Stomach smooth muscle (tissue), 2 donors: ENCODE measurements at regions not wholly inside any gene's neighbourhood (a gene's known extent, or its start where the extent isn't known, plus 50 kb on each side); places are given as distances from the start of the nearest gene placed in this dataset.

Experiments used
- H3K27ac ChIP-seq: one replicate; pipeline ENCODE4 v1.7.0; 2013; ENCODE audit warnings: mild to moderate bottlenecking, low read length, inconsistent platforms
- H3K27me3 ChIP-seq, 2 donors: one replicate each; pipeline ENCODE4 v1.7.0; 2013; ENCODE audit warnings: low read length in 2 of 2; ENCODE audit not compliant: insufficient read depth in 2 of 2, control insufficient read depth in 1 of 2
- H3K36me3 ChIP-seq, 2 donors: one replicate each; pipeline ENCODE4 v1.7.0; 2013; ENCODE audit warnings: low read length in 2 of 2; ENCODE audit not compliant: control insufficient read depth in 2 of 2, insufficient read depth in 2 of 2
- H3K4me1 ChIP-seq: one replicate; pipeline ENCODE4 v1.7.0; 2013; ENCODE audit warnings: low read length; ENCODE audit not compliant: control insufficient read depth, insufficient read depth
- H3K4me3 ChIP-seq, 2 donors: one replicate each; pipeline ENCODE4 v1.7.0; 2013; ENCODE audit warnings: low read length in 2 of 2
- H3K9ac ChIP-seq, 2 donors: one replicate each; pipeline ENCODE4 v1.7.0; 2013; ENCODE audit warnings: low read length in 2 of 2, mild to moderate bottlenecking in 1 of 2
- H3K9me3 ChIP-seq, 2 donors: one replicate each; pipeline ENCODE4 v1.7.0; 2013; ENCODE audit warnings: low read length in 2 of 2; ENCODE audit not compliant: control insufficient read depth in 2 of 2
- donor health status: healthy.
- donor health status: Pancreatic carcinoma.

DNA sequence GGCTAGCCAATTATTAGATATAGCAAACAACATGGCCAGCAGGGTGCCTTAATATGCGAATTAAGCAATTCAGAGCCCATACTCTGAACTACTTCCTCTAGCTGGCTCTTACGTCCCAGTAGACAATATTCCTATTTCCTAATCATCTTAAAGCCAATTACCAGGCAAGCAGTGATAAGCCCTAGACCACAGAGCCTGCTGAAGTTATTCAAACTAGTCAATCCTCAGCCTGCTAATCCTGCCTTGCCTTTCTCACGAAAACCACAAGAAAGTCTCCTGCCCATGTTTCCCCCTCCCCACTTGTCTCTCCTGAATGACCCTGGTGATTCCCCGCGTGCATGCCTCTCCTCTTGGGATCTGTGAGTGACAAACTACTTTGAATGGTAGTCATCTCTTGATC is 86.8 kb upstream of the CACNA2D1 start:
- no peak overlapping the region for H3K9ac ChIP-seq
- H3K9me3 ChIP-seq: no peaks in the 10 kb centered on the region
- H3K27me3 ChIP-seq: no peaks in the 10 kb centered on the region
- no peaks in the 10 kb centered on the region for H3K4me1 ChIP-seq
- no peak overlapping the region for H3K4me3 ChIP-seq
- H3K36me3 ChIP-seq: no peaks in the 10 kb centered on the region
- H3K27ac ChIP-seq: no peak overlapping the region

DNA sequence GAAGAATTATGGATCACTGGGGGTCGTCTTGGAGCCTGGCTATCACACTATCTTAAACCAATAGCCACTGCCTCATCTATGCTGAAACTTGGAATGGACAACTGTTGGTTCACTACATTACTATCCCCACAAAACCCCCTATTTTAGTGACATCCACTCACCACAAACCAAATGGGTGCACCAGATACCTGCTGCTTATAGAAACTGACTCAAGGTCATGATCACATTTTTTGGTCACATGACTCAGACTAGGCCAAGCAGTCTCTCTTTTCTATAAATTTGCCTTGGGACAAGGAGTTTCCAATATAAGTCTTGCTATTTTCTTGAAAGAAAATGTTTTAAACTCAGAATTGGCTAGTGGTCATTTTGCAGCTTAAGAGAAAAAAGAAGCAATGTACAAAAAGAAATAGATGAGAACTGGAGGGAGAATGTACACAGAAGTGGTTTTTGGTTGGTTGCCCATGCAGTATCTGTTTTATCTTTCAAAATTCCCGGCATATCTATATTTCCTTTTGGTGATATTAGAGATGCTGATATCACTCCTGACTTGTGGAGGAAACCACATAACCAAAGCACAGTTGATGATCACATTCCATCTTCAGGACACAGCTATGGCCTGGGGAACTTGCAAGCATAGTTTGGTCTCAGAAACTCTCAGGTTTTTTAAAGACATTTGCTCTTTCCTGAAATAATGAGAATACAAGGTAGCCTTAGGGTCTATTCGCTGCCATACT is 85.2 kb upstream of the CACNA2D1 start:
- no peaks in the 10 kb centered on the region for H3K36me3 ChIP-seq
- H3K4me1 ChIP-seq: no peaks in the 10 kb centered on the region
- no peaks in the 10 kb centered on the region for H3K9me3 ChIP-seq
- no peaks in the 10 kb centered on the region for H3K27me3 ChIP-seq
- H3K27ac ChIP-seq: no peak overlapping the region
- no peak overlapping the region for H3K9ac ChIP-seq
- H3K4me3 ChIP-seq: no peak overlapping the region

DNA sequence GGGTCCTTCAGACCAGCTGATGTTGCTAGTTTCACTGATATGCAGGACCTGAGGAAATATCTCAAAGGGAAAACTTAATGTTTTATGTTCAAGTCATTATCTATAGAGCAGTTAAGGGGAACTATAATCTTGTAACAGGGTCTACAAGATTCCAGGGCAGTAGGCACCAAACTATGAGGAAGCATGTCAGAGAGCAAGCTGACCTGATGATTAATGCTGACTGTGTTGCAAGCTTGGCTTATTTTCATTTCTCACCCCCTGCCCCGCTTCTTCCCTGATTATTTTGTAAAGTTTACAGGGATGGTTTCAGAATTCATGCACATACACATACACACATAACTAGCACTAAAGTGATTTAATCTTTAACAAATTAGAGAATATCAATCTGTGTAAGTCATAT is 84.3 kb upstream of the CACNA2D1 start:
- Histone ChIP-seq H3K27me3 (no peaks in the 10 kb centered on the region), H3K9me3 (no peaks in the 10 kb centered on the region), H3K4me1 (no peaks in the 10 kb centered on the region)

DNA sequence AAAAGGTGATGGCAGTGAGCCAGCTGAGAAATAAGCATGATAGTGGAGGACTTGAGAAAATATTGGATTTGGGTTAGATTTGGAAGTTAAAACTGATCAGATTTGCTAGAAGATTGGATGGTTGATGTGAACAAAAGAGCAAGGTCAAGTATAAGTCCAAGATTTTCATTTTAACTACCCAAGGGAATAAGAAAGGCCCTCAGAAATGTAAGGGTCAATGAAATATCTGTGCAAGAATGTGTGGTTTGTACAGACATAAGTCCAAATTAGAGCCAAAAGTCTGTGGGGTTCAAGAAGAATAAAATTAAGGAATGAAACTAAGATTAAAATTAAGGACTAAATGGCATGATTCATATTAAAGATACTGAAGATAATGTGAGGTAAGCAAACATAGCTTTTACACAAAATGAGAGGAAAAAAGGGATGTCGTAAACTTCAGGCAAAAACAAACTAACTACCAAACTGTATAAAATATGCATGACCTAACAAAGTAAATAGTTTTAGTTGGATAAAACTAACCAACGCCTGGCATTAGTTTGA is 78.4 kb upstream of the CACNA2D1 start:
- H3K36me3 ChIP-seq: no peaks in the 10 kb centered on the region
- no peaks in the 10 kb centered on the region for H3K27me3 ChIP-seq
- no peak overlapping the region for H3K4me3 ChIP-seq
- H3K27ac ChIP-seq: no peak overlapping the region
- H3K9ac ChIP-seq: no peak overlapping the region
- no peaks in the 10 kb centered on the region for H3K9me3 ChIP-seq
- H3K4me1 ChIP-seq: no peaks in the 10 kb centered on the region

More for the DNA sequence above, 84.3 kb upstream of the CACNA2D1 start:
- Histone ChIP-seq H3K9ac (no peak overlapping the region), H3K27ac (no peak overlapping the region), H3K36me3 (no peaks in the 10 kb centered on the region), H3K4me3 (no peak overlapping the region)

DNA sequence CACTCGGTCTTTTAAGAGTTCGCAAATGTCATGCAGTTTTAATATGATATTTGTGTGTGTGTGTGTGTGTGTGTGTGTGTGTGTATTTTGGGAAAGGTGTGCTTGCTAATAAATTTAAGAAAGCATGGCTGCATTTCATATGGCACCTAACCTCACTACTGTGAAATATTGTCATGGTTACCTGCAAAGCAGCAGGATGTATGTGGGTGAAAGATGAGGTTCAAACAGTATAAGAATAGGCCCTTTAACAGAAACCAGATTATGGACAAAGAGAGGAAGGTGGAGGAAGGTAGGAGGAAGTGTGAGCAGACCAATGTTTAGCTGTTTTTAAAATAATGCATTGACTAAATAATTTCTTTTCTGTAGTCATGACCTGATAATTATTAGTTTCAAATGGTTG is 73.5 kb upstream of the CACNA2D1 start:
- H3K9ac ChIP-seq: no peak overlapping the region
- H3K4me1 ChIP-seq: no peaks in the 10 kb centered on the region
- no peak overlapping the region for H3K4me3 ChIP-seq
- no peak overlapping the region for H3K27ac ChIP-seq
- H3K27me3 ChIP-seq: no peaks in the 10 kb centered on the region
- no peaks in the 10 kb centered on the region for H3K9me3 ChIP-seq
- H3K36me3 ChIP-seq: no peaks in the 10 kb centered on the region

DNA sequence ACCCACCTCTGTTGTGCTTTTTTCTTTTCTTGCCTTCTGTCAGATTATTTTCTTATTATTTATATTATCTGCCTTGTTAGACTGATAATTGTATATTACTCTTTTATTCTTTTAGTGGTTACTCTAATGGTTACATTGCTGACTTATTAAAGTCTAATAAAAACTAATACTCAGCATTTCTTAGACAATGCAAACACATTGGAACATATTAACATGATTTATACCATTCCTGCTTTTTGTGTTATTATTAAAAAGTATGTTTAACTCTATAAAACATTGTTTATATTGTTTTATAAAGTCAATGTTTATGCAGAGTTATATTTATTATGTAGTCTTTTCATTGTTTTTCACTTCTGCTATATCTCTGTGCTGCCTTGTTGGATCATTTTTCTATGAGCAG is 68.0 kb upstream of the CACNA2D1 start:
- no peaks in the 10 kb centered on the region for H3K4me1 ChIP-seq
- H3K9ac ChIP-seq: no peak overlapping the region
- H3K27ac ChIP-seq: no peak overlapping the region
- H3K36me3 ChIP-seq: no peaks in the 10 kb centered on the region
- H3K9me3 ChIP-seq: no peaks in the 10 kb centered on the region
- no peak overlapping the region for H3K4me3 ChIP-seq
- H3K27me3 ChIP-seq: no peaks in the 10 kb centered on the region

DNA sequence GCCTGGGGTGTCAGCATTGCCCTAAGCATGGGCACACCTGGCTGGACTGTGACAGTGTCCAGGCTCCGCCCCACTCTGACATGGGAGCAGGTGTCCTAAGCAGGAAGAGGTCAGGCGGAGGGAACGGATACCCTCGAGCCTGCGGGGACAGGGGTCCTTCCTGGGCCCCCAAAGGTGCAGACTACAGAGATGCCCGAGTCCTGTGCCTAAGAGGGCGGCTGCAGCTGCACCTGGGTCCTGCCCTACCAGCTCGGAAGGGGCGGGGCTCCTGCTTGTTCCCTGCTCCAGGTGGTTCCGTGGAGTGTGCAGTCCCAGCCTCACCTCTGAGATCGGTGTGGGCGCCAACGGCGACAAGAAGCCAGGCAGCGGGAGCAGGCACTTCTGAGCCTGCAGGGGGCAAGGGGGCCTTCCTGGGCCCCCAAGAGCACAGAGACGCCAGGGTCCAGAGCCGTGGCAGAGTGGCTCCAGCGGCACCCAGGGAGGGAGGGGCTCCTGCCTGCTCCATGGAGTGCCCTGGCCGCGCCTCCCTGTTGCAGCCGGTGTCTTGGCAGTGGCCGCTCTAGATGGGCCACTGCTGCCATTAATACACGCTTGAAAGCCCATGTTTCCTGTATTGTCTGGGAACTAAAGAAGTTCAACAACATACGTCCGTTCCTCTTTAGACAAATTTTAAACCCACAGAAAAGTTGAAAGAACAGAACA is 64.5 kb upstream of the CACNA2D1 start:
- H3K36me3 ChIP-seq: no peaks in the 10 kb centered on the region
- H3K27ac ChIP-seq: no peak overlapping the region
- H3K4me1 ChIP-seq: no peaks in the 10 kb centered on the region
- no peak overlapping the region for H3K9ac ChIP-seq
- H3K27me3 ChIP-seq: no peaks in the 10 kb centered on the region
- H3K4me3 ChIP-seq: no peak overlapping the region
- H3K9me3 ChIP-seq: no peaks in the 10 kb centered on the region

DNA sequence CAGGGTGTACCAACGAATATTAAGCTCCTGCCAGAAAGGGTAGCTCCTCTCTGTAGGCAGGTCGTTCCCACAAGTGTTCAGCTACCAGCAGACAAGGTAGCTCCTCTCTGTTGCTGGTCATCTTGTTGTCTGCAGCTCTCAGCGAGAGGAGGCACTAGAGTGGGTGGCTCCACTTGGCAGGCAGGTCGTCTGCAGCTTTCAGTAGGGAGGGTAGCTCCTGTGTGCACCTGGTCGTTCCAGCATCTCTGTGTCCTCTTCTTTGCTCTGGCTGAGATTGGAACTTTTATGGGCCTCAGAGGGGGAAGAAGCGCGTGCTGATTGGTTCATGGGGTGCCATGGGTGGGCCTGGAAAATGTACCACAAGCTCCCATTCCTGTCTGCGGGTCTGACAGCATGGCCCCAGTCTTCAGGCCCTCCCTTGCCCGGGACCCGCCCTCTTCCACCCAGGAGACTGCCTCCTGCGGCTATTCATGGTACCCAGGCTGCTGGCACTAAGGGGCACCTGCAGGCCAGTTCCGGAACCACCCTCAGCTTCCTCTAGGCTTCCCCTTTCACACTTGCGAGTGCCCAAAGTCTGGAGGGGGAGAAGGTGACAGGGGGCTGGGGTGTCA is 63.9 kb upstream of the CACNA2D1 start:
- Histone ChIP-seq H3K27ac (no peak overlapping the region), H3K27me3 (no peaks in the 10 kb centered on the region), H3K9me3 (no peaks in the 10 kb centered on the region), H3K4me1 (no peaks in the 10 kb centered on the region), H3K9ac (no peak overlapping the region), H3K36me3 (no peaks in the 10 kb centered on the region), H3K4me3 (no peak overlapping the region)

DNA sequence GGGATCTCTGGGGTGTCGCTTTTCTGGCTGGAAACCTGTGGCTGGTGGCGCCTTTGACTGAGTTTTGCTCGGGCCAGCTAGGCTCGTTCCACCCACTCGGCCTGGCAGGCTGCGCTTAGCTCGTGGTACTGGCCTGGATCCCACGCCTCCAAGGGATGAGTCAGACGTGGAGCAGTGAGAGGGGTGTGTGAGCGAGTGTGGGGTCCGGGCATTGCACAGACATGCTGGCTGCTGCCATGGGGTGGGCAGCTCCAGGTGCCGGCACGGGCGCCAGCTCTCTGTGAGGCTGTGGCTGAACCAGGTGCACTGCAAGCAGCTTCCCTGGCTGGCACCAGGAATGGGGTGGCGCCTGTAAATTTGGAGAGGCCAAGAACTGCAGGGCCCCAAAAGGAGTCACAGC is 63.1 kb upstream of the CACNA2D1 start:
- H3K4me3 ChIP-seq: no peak overlapping the region
- no peaks in the 10 kb centered on the region for H3K27me3 ChIP-seq
- H3K9ac ChIP-seq: no peak overlapping the region
- H3K36me3 ChIP-seq: no peaks in the 10 kb centered on the region
- H3K9me3 ChIP-seq: no peaks in the 10 kb centered on the region
- no peaks in the 10 kb centered on the region for H3K4me1 ChIP-seq
- H3K27ac ChIP-seq: no peak overlapping the region

DNA sequence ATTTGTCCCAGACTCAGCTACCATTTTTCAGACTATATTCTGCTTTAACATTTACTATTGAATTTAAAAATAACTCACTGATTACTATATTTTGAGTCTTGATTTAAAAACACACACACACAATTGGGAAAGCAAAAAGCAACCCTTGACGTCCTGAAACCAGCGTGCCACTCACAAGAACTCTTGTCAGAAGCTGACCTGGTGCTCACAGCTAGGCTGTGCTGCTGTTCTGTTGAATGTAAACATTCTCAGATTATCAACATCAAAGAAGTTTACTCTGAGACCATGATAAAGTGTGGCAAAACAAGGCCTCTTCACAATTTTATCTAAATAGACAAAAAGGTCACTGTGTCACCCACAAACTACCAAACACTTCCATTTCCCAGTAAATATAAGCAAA is 62.6 kb upstream of the CACNA2D1 start:
- no peak overlapping the region for H3K27ac ChIP-seq
- no peaks in the 10 kb centered on the region for H3K9me3 ChIP-seq

DNA sequence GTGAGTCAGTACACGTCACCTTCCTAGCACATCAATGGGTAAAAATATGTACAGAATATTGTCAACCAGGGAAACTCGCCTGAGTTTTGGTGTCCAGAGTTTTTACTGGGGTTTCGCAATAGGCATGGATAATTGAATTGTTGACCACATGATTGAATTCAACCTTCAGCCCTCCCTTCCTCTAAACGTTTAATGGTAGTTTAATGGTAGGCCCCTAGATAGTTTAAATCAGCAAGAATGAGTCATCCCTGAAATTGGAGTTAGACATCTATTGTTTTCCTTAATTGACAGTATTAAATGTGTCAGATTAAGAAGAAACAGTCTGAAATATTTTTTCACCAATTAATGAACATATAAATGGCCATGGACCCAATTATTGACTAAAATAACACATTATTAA is 57.8 kb upstream of the CACNA2D1 start:
- no peaks in the 10 kb centered on the region for H3K27me3 ChIP-seq
- H3K9me3 ChIP-seq: no peaks in the 10 kb centered on the region
- no peaks in the 10 kb centered on the region for H3K4me1 ChIP-seq
- H3K9ac ChIP-seq: no peak overlapping the region
- H3K4me3 ChIP-seq: no peak overlapping the region
- H3K36me3 ChIP-seq: no peaks in the 10 kb centered on the region
- H3K27ac ChIP-seq: no peak overlapping the region

More for the DNA sequence above, 62.6 kb upstream of the CACNA2D1 start:
- no peaks in the 10 kb centered on the region for H3K36me3 ChIP-seq
- no peak overlapping the region for H3K9ac ChIP-seq
- no peaks in the 10 kb centered on the region for H3K4me1 ChIP-seq
- no peak overlapping the region for H3K4me3 ChIP-seq
- no peaks in the 10 kb centered on the region for H3K27me3 ChIP-seq
